ENCODE measurements at regions not wholly inside any gene's neighbourhood (a gene's known extent, or its start where the extent isn't known, plus 50 kb on each side); places are given as distances from the start of the nearest gene placed in this dataset.
"Not testable (repeated sequence)": the region's sequence is repeated elsewhere in the genome, so short reads cannot be mapped to it uniquely, and the experiment has no call there.

- H3K9me2 ChIP-seq (replicated peaks; ENCODE audit: control insufficient read depth, low read length); H3K36me3 ChIP-seq (ENCODE audit: control insufficient read depth, low read length); H3K79me2 ChIP-seq (ENCODE audit: control insufficient read depth, low read length); H3K27ac ChIP-seq (ENCODE audit: low read depth, low read length); H3K4me1 ChIP-seq (ENCODE audit: control insufficient read depth, low read length); H4K20me1 ChIP-seq (ENCODE audit: control insufficient read depth, insufficient read depth, low read depth, low read length); H3F3A ChIP-seq (ENCODE audit: control insufficient read depth, insufficient read depth); H3K27me3 ChIP-seq (ENCODE audit: control insufficient read depth, low read length); H3K4me3 ChIP-seq (ENCODE audit: low read length); H3K4me2 ChIP-seq (ENCODE audit: low read length); H3K9me3 ChIP-seq (ENCODE audit: control insufficient read depth, insufficient read depth, low read length): not testable (repeated sequence)
These were observed 1373.8 kb upstream of the DEFB115 start for GRCh38 chr20:29883514-29884219.

- H3K9me3 ChIP-seq (ENCODE audit: control insufficient read depth, insufficient read depth, low read length); H3K79me2 ChIP-seq (ENCODE audit: control insufficient read depth, low read length); H3K36me3 ChIP-seq (ENCODE audit: control insufficient read depth, low read length); H3F3A ChIP-seq (ENCODE audit: control insufficient read depth, insufficient read depth); H3K4me1 ChIP-seq (ENCODE audit: control insufficient read depth, low read length); H3K27me3 ChIP-seq (ENCODE audit: control insufficient read depth, low read length); H4K20me1 ChIP-seq (ENCODE audit: control insufficient read depth, insufficient read depth, low read depth, low read length); H3K4me2 ChIP-seq (ENCODE audit: low read length); H3K4me3 ChIP-seq (ENCODE audit: low read length); H3K27ac ChIP-seq (ENCODE audit: low read depth, low read length); H3K9me2 ChIP-seq (replicated peaks; ENCODE audit: control insufficient read depth, low read length): not testable (repeated sequence)
These were observed 1373.1 kb upstream of the DEFB115 start for GRCh38 chr20:29884322-29884721.

- H3K4me3 ChIP-seq (ENCODE audit: low read length); H3K27ac ChIP-seq (ENCODE audit: low read depth, low read length); H3K4me2 ChIP-seq (ENCODE audit: low read length); H3K9me2 ChIP-seq (replicated peaks; ENCODE audit: control insufficient read depth, low read length); H3K27me3 ChIP-seq (ENCODE audit: control insufficient read depth, low read length); H3K79me2 ChIP-seq (ENCODE audit: control insufficient read depth, low read length); H4K20me1 ChIP-seq (ENCODE audit: control insufficient read depth, insufficient read depth, low read depth, low read length); H3F3A ChIP-seq (ENCODE audit: control insufficient read depth, insufficient read depth); H3K9me3 ChIP-seq (ENCODE audit: control insufficient read depth, insufficient read depth, low read length); H3K36me3 ChIP-seq (ENCODE audit: control insufficient read depth, low read length); H3K4me1 ChIP-seq (ENCODE audit: control insufficient read depth, low read length): not testable (repeated sequence)
These were observed 1371.9 kb upstream of the DEFB115 start for GRCh38 chr20:29885282-29886185.

GRCh38 chr20:29891555-29891954, 1365.9 kb upstream of the DEFB115 start:
- not testable (repeated sequence) for H3K4me1 ChIP-seq (ENCODE audit: control insufficient read depth, low read length); H3K27ac ChIP-seq (ENCODE audit: low read depth, low read length); H3K79me2 ChIP-seq (ENCODE audit: control insufficient read depth, low read length); H3K9me3 ChIP-seq (ENCODE audit: control insufficient read depth, insufficient read depth, low read length); H3K4me2 ChIP-seq (ENCODE audit: low read length); H3K4me3 ChIP-seq (ENCODE audit: low read length); H3K36me3 ChIP-seq (ENCODE audit: control insufficient read depth, low read length); H3F3A ChIP-seq (ENCODE audit: control insufficient read depth, insufficient read depth); H3K27me3 ChIP-seq (ENCODE audit: control insufficient read depth, low read length); H4K20me1 ChIP-seq (ENCODE audit: control insufficient read depth, insufficient read depth, low read depth, low read length); H3K9me2 ChIP-seq (replicated peaks; ENCODE audit: control insufficient read depth, low read length)
